NCI-H2081 treated with DMSO at 0.1 percent for 48 hours (cell line): ENCODE measurements at regions not wholly inside any gene's neighbourhood (a gene's known extent, or its start where the extent isn't known, plus 50 kb on each side); places are given as distances from the start of the nearest gene placed in this dataset.

Source experiments
- DNase-seq: peaks from one replicate; lab custom pipeline; 2025; lab: John Stamatoyannopoulos, UW

- DNase-seq: no peak
Observed at GRCh38 chr4:153137677-153138630, 66.3 kb upstream of the TRIM2 start.

- no peak for DNase-seq
Observed at GRCh38 chr4:153138736-153139135, 65.5 kb upstream of the TRIM2 start.

GRCh38 chr4:153140294-153140693 lies 63.9 kb upstream of the TRIM2 start:
- DNase-seq: no peak

GRCh38 chr4:153141238-153141637 lies 63.0 kb upstream of the TRIM2 start:
- no peak for DNase-seq

GRCh38 chr4:153142700-153143438 lies 61.4 kb upstream of the TRIM2 start:
- DNase-seq: peak; percentile 22

GRCh38 chr4:153143527-153144348 lies 60.5 kb upstream of the TRIM2 start:
- peak; percentile 23 for DNase-seq

GRCh38 chr4:153146031-153146430 lies 58.2 kb upstream of the TRIM2 start:
- no peak for DNase-seq

GRCh38 chr4:153146961-153147360 lies 57.3 kb upstream of the TRIM2 start:
- DNase-seq: no peak

- DNase-seq: no peak
Observed at GRCh38 chr4:153148791-153149190, 55.5 kb upstream of the TRIM2 start.

GRCh38 chr4:153151535-153152455 lies 52.4 kb upstream of the TRIM2 start:
- peak; percentile 2 for DNase-seq

- DNase-seq: peak; percentile 3
Observed at GRCh38 chr4:153152501-153153338, 51.5 kb upstream of the TRIM2 start.

GRCh38 chr4:153153339-153153871 lies 50.8 kb upstream of the TRIM2 start:
- no peak for DNase-seq

- DNase-seq: no peak
Observed at GRCh38 chr4:153154007-153154975, 50.0 kb upstream of the TRIM2 start.
